ENCODE measurements at regions not wholly inside any gene's neighbourhood (a gene's known extent, or its start where the extent isn't known, plus 50 kb on each side); places are given as distances from the start of the nearest gene placed in this dataset.

GRCh38 chr18:1571206-1571605, 666.5 kb downstream of the ADCYAP1 start:
- Histone ChIP-seq H3K79me2 (ENCODE audit: insufficient read depth) (no peaks in the 10 kb centered on the region), H3F3A (replicated peaks; ENCODE audit: insufficient read depth) (no peaks in the 10 kb centered on the region), H3K9me2 (no peaks in the 10 kb centered on the region), H3K27me3 (ENCODE audit: insufficient read depth) (no peaks in the 10 kb centered on the region), H3K4me1 (ENCODE audit: control insufficient read depth in 1 of 2, insufficient read depth in 2 of 2, low read depth in 1 of 2, low read length in 1 of 2) (no peaks in the 10 kb centered on the region), H3K4me3 (ENCODE audit: low read depth in 2 of 2, low read length in 1 of 2) (no peak overlapping the region), H3K4me2 (no peak overlapping the region), H4K20me1 (ENCODE audit: insufficient read depth) (no peaks in the 10 kb centered on the region), H3K36me3 (replicated peaks in 1 of 2; ENCODE audit: control insufficient read depth in 1 of 2, insufficient read depth in 2 of 2, low read length in 1 of 2) (no peaks in the 10 kb centered on the region), H3K9me3 (no peaks in the 10 kb centered on the region), H3K9ac (no peak overlapping the region), H3K27ac (ENCODE audit: low read depth in 2 of 2, low read length in 1 of 2) (no peak overlapping the region), H2AFZ (ENCODE audit: low read depth) (no peak overlapping the region)
- CTCF ChIA-PET = interaction anchor here (0.9 kb wide), 1 partner anchor 14 kb away, joined by 3 read pairs; no protein-coding TSS in a partner anchor
- POLR2A ChIA-PET = no interaction called here
- no peak for TF ChIP-seq REST (IDR thresholded peaks at IDR 0.05; ENCODE audit: low read depth, low read length)
- TF ChIP-seq JUND (IDR thresholded peaks at IDR 0.05) = no peak
- no peak for TF ChIP-seq EZH2phosphoT487 (IDR thresholded peaks at IDR 0.05; ENCODE audit: borderline replicate concordance, low read depth)
- no peak for TF ChIP-seq ELF1 (IDR thresholded peaks at IDR 0.05)
- no peak for TF ChIP-seq GABPA (IDR thresholded peaks at IDR 0.05; ENCODE audit: low read depth)
- no peak for TF ChIP-seq NFIC (IDR thresholded peaks at IDR 0.05; ENCODE audit: borderline replicate concordance)
- no peak for TF ChIP-seq NRF1 (IDR thresholded peaks at IDR 0.05; ENCODE audit: low read depth, low read length)
- no peak for TF ChIP-seq RAD21 (IDR thresholded peaks at IDR 0.05; ENCODE audit: low read length)
- TF ChIP-seq PBX3 (IDR thresholded peaks at IDR 0.05) = no peak
- no peak for TF ChIP-seq SMC3 (IDR thresholded peaks at IDR 0.05; ENCODE audit: low read depth, low read length)
- no peak for TF ChIP-seq MXI1 (IDR thresholded peaks at IDR 0.05; ENCODE audit: low read depth, low read length)
- TF ChIP-seq RFX5 (IDR thresholded peaks at IDR 0.05; ENCODE audit: low read length) = no peak
- TF ChIP-seq GATA2 (CRISPR knock-in tag; IDR thresholded peaks at IDR 0.05) = no peak
- TF ChIP-seq CTCF (IDR thresholded peaks at IDR 0.05) = no peak
- no peak for TF ChIP-seq IRF3 (IDR thresholded peaks at IDR 0.05; ENCODE audit: low read depth, low read length)
- TF ChIP-seq EP300 (IDR thresholded peaks at IDR 0.05; ENCODE audit: borderline replicate concordance in 1 of 2, low read depth in 1 of 2, low read length in 1 of 2) = no peak
- no peak for TF ChIP-seq MAX (IDR thresholded peaks at IDR 0.05; ENCODE audit: low read depth)
- 0% methylated on average over 2 of the region's 2 CpGs for WGBS (ENCODE audit: low lambda C conversion rate)
- DNase-seq = no peak

Measured in SK-N-SH (cell line).